K562 (cell line): ENCODE measurements at regions not wholly inside any gene's neighbourhood (a gene's known extent, or its start where the extent isn't known, plus 50 kb on each side); places are given as distances from the start of the nearest gene placed in this dataset.

Source experiments
- ATAC-seq: fragments of 200-7000 bp; cut with Tn5 transposase; 3 replicates; pipeline ENCODE4 v1.9.1; 2020; ENCODE audit warnings: moderate library complexity
- BruUV-seq: library from RNA; stranded (reverse); fragments of 400-500 nt; replicated peaks from 2 replicates; lab custom pipeline; 2021; lab: Mats Ljungman, UMichigan
- CTCF ChIA-PET: fragments of 300-600 bp; formaldehyde crosslinking; extraction: SDS; loops from one replicate; lab custom pipeline; 2021; ENCODE audit warnings: low intra/inter-chr PET ratio; lab: Yijun Ruan, JAX
- POLR2A ChIA-PET: fragments of 300-600, 350-650 bp; sonication (Branson Sonifier 250); formaldehyde crosslinking; extraction: SDS; loops from one replicate; lab custom pipeline; 2021; ENCODE audit warnings: antibody characterized with exemption, inconsistent platforms; lab: Yijun Ruan, JAX
- DNase-seq, 4 experiments: peaks; one replicate each; pipeline versions ENCODE4 v3.0.0 to v3.0.0-alpha.2; 2011 to 2018; ENCODE audit warnings: low spot score in 3 of 4, mixed read lengths in 3 of 4; ENCODE audit errors: extremely low read depth in 1 of 4
- FAIRE-seq: peaks from 2 replicates; lab custom pipeline; 2011; peaks lifted over from hg19 to GRCh38; lab: Jason Lieb, UNC
- H2AFZ ChIP-seq: 2 replicates; pipeline ENCODE4 v1.6.0; 2011; ENCODE audit warnings: low read depth, low read length, control low read depth, inconsistent platforms
- H3K27ac ChIP-seq: fragments of 200-600 bp; 3 replicates; pipeline ENCODE4 v1.8.0; 2011; ENCODE audit warnings: low read depth, mild to moderate bottlenecking, control low read depth, inconsistent platforms, low read length, moderate library complexity, mixed read lengths; ENCODE audit errors: extremely low read depth
- H3K27me3 ChIP-seq, 2 experiments: fragments of 300-600 bp in 1 of 2; 2 replicates in 1 of 2; 3 replicates in 1 of 2; pipeline versions ENCODE4 v1.6.0 to v1.8.0; 2011; ENCODE audit warnings: inconsistent platforms in 2 of 2, low read length in 2 of 2, mild to moderate bottlenecking in 1 of 2, mixed read lengths in 1 of 2, moderate library complexity in 1 of 2; ENCODE audit not compliant: control insufficient read depth in 2 of 2, insufficient read depth in 2 of 2
- H3K36me3 ChIP-seq: fragments of 300-600 bp; 3 replicates; pipeline ENCODE4 v1.8.0; 2011; ENCODE audit warnings: mild to moderate bottlenecking, low read length, inconsistent platforms; ENCODE audit not compliant: control insufficient read depth, insufficient read depth
- H3K4me1 ChIP-seq, 2 experiments: fragments of 200-600 bp in 1 of 2; replicated peaks in 1 of 2; 2 replicates in 1 of 2; 3 replicates in 1 of 2; pipeline versions ENCODE4 v1.5.1 to v1.8.0; 2011; ENCODE audit warnings: inconsistent platforms in 2 of 2, low read length in 2 of 2, mild to moderate bottlenecking in 1 of 2, mixed read lengths in 1 of 2, moderate library complexity in 1 of 2; ENCODE audit not compliant: control insufficient read depth in 2 of 2, insufficient read depth in 2 of 2
- H3K4me2 ChIP-seq: 2 replicates; pipeline ENCODE4 v1.6.1; 2011; ENCODE audit warnings: low read length, control low read depth, inconsistent platforms, mixed read lengths; ENCODE audit not compliant: insufficient read depth
- H3K4me3 ChIP-seq: fragments of 200-600 bp; sonication (generic), shearing (Covaris generic); 2 replicates; pipeline ENCODE4 v1.5.1; 2016; ENCODE audit warnings: control low read depth, inconsistent platforms
- H3K79me2 ChIP-seq: fragments of 200-600 bp; 3 replicates; pipeline ENCODE4 v1.8.0; 2011; ENCODE audit warnings: low read length, inconsistent platforms; ENCODE audit not compliant: control insufficient read depth, insufficient read depth
- H3K9ac ChIP-seq, 2 experiments: 2 replicates each; pipeline versions ENCODE4 v1.6.0 to v1.6.1; 2011; ENCODE audit warnings: low read depth in 2 of 2, low read length in 2 of 2, control low read depth in 1 of 2, inconsistent platforms in 1 of 2, mild to moderate bottlenecking in 1 of 2, mixed read lengths in 1 of 2; ENCODE audit not compliant: insufficient read depth in 1 of 2
- H3K9me1 ChIP-seq: one replicate; pipeline ENCODE4 v1.6.0; 2011; ENCODE audit warnings: inconsistent platforms, mild to moderate bottlenecking, low read length, moderate library complexity; ENCODE audit not compliant: control insufficient read depth, insufficient read depth
- H3K9me3 ChIP-seq: replicated peaks from 2 replicates; pipeline ENCODE4 v1.5.1; 2011; ENCODE audit warnings: low read depth, low read length, inconsistent platforms; ENCODE audit not compliant: control insufficient read depth, insufficient read depth
- H4K20me1 ChIP-seq: replicated peaks from 2 replicates; pipeline ENCODE4 v1.6.1; 2011; ENCODE audit warnings: low read length, inconsistent platforms, mixed read lengths; ENCODE audit not compliant: control insufficient read depth, insufficient read depth
- ARID3A ChIP-seq: IDR thresholded peaks from 2 replicates; pipeline ENCODE4 v1.6.1; 2012; ENCODE audit warnings: low read depth, low read length, improper control_type of control experiment, borderline replicate concordance
- ATF7 ChIP-seq: fragments of 450-650 bp; IDR thresholded peaks from 2 replicates; pipeline ENCODE4 v1.7.1; 2014; ENCODE audit warnings: mild to moderate bottlenecking, moderate library complexity
- CAMTA2 ChIP-seq: fragments of 250-450 bp; sonication (Bioruptor Pico); conservative IDR thresholded peaks from 2 replicates; pipeline ENCODE4 v1.5.1; 2022
- EP400 ChIP-seq: fragments of 450-650 bp; IDR thresholded peaks from 2 replicates; pipeline ENCODE4 v1.6.1; 2017; ENCODE audit warnings: antibody characterized with exemption, mild to moderate bottlenecking, moderate library complexity
- KLF1 ChIP-seq: fragments of 450-650 bp; IDR thresholded peaks from 2 replicates; pipeline ENCODE4 v1.6.1; 2016; ENCODE audit warnings: missing genetic modification characterization, missing compliant biosample characterization
- NR2C1 ChIP-seq, 2 experiments: fragments of 450-650 bp; IDR thresholded peaks; 2 replicates each; pipeline ENCODE4 v1.6.1; 2017; ENCODE audit warnings: mild to moderate bottlenecking in 2 of 2, antibody characterized with exemption in 1 of 2, inconsistent platforms in 1 of 2, missing compliant biosample characterization in 1 of 2, missing genetic modification characterization in 1 of 2
- PRMT5 ChIP-seq: sonication (generic); formaldehyde crosslinking; IDR thresholded peaks from 2 replicates; pipeline ENCODE4 v1.5.0; 2020; ENCODE audit warnings: missing genetic modification reagents
- REST ChIP-seq, 2 experiments: fragments of 450-650 bp; formaldehyde crosslinking in 1 of 2; IDR thresholded peaks; 2 replicates each; pipeline versions ENCODE4 v1.4.0 to v1.6.1; 2014 to 2020; ENCODE audit warnings: mild to moderate bottlenecking in 2 of 2, borderline replicate concordance in 1 of 2, low read depth in 1 of 2
- TRIM25 ChIP-seq: fragments of 450-650 bp; IDR thresholded peaks from 2 replicates; pipeline ENCODE4 v1.7.0; 2016; ENCODE audit warnings: borderline replicate concordance
- ZNF174 ChIP-seq: fragments of 250-450 bp; sonication (Bioruptor Pico); IDR thresholded peaks from 2 replicates; pipeline ENCODE4 v1.4.0; 2020; ENCODE audit warnings: mild to moderate bottlenecking
- WGBS: fragments of 100-300 bp; shearing (Covaris generic); methylation state at CpG from one replicate; pipeline ENCODE4 v1.1.6; 2016; ENCODE audit warnings: low coverage, mixed read lengths; ENCODE audit not compliant: insufficient coverage; ENCODE audit errors: missing lambda C conversion rate; 5-methylcytosine and 5-hydroxymethylcytosine counted together
- in situ Hi-C: fragments of 300-500 bp; cut with MboI; formaldehyde crosslinking; loops from 4 replicates; pipeline ENCODE4 v1.15.0; 2018; ENCODE audit warnings: inconsistent platforms, mixed read lengths
- intact Hi-C: fragments of 100-400 bp; cut with micrococcal nuclease; formaldehyde crosslinking; loops from 2 replicates; pipeline ENCODE4 v1.14.2; 2022

GRCh38 chr5:90135779-90136378 is 273.7 kb downstream of the CETN3 start:
- Histone ChIP-seq H3K9me3 (no peaks in the 10 kb centered on the region), H3K79me2 (no peaks in the 10 kb centered on the region), H3K9ac (no peak overlapping the region), H4K20me1 (no peaks in the 10 kb centered on the region), H3K36me3 (no peaks in the 10 kb centered on the region), H3K4me3 (no peak overlapping the region), H3K27me3 (no peaks in the 10 kb centered on the region), H3K9me1 (no peaks in the 10 kb centered on the region), H3K4me2 (no peak overlapping the region), H2AFZ (no peak overlapping the region), H3K4me1 (no peaks in the 10 kb centered on the region; a peak in 1 of 5 replicates), H3K27ac (no peak overlapping the region)
- DNase-seq (peak; percentile 14 to 39 (median 16)), FAIRE-seq (peak; percentile 62), ATAC-seq (peak; percentile 94)
- ChIA-PET CTCF (interaction anchor here (0.5 kb wide), 1 partner anchor 50 kb away, joined by 3 read pairs; no protein-coding TSS in a partner anchor), POLR2A (no interaction called here)
- intact Hi-C loops, result loop anchor here (1.0 to 5.0 kb wide), 2 partner anchors 129 to 296 kb away; no protein-coding TSS in a partner anchor
- in situ Hi-C loops, result no loop called here
- 1% methylated on average over 7 of the region's 7 CpGs for WGBS
- no TSS peak for BruUV-seq
- TF ChIP-seq CAMTA2 (CRISPR knock-in tag) (no peak), KLF1 (tag) (no peak), REST (IDR thresholded peaks at IDR 0.05; ENCODE audit: borderline replicate concordance) (peak; percentile 48; the same call in 1 of the 2 replicates), REST (CRISPR knock-in tag; IDR thresholded peaks at IDR 0.05; ENCODE audit: low read depth) (no peak), ARID3A (no peak), ZNF174 (CRISPR knock-in tag) (no peak), PRMT5 (no peak), NR2C1 (IDR thresholded peaks at IDR 0.05) (no peak), NR2C1 (tag; IDR thresholded peaks at IDR 0.05) (no peak), EP400 (no peak), TRIM25 (no peak), ATF7 (no peak)
